ENCODE measurements at regions not wholly inside any gene's neighbourhood (a gene's known extent, or its start where the extent isn't known, plus 50 kb on each side); places are given as distances from the start of the nearest gene placed in this dataset.

- no peak for TF ChIP-seq CTCF (IDR thresholded peaks at IDR 0.05)
- no peak for TF ChIP-seq POLR2AphosphoS5 (IDR thresholded peaks at IDR 0.05; ENCODE audit: low read depth, low read length)
- TF ChIP-seq SIN3A (IDR thresholded peaks at IDR 0.05; ENCODE audit: borderline replicate concordance, insufficient read depth, low read depth, low read length): no peak
- TF ChIP-seq TCF7L2 (IDR thresholded peaks at IDR 0.05; ENCODE audit: low read depth, low read length): no peak
- no peak for TF ChIP-seq REST (IDR thresholded peaks at IDR 0.05; ENCODE audit: insufficient read depth in 1 of 2, low read depth in 2 of 2, low read length in 1 of 2)
These were observed 67.3 kb upstream of the TNP1 start for GRCh38 chr2:216927163-216927562.

Data from Panc1 (cell line).